ENCODE measurements at regions not wholly inside any gene's neighbourhood (a gene's known extent, or its start where the extent isn't known, plus 50 kb on each side); places are given as distances from the start of the nearest gene placed in this dataset.

- TF ChIP-seq CTCF (IDR thresholded peaks at IDR 0.05), result no peak
- TF ChIP-seq POLR2A (IDR thresholded peaks at IDR 0.05), result no peak
Observed at GRCh38 chr3:109718850-109719249, 381.5 kb upstream of the DPPA4 start.
